ENCODE measurements at regions not wholly inside any gene's neighbourhood (a gene's known extent, or its start where the extent isn't known, plus 50 kb on each side); places are given as distances from the start of the nearest gene placed in this dataset.
"Not testable (repeated sequence)": the region's sequence is repeated elsewhere in the genome, so short reads cannot be mapped to it uniquely, and the experiment has no call there.

- DNase-seq = no peak
Observed at GRCh38 chr1:188958461-188959115, 1519.1 kb downstream of the BRINP3 start.

- DNase-seq = no peak
Observed at GRCh38 chr1:188986745-188987417, 1490.8 kb downstream of the BRINP3 start.

- DNase-seq = no peak
Observed at GRCh38 chr1:188988589-188988988, 1489.1 kb downstream of the BRINP3 start.

DNA sequence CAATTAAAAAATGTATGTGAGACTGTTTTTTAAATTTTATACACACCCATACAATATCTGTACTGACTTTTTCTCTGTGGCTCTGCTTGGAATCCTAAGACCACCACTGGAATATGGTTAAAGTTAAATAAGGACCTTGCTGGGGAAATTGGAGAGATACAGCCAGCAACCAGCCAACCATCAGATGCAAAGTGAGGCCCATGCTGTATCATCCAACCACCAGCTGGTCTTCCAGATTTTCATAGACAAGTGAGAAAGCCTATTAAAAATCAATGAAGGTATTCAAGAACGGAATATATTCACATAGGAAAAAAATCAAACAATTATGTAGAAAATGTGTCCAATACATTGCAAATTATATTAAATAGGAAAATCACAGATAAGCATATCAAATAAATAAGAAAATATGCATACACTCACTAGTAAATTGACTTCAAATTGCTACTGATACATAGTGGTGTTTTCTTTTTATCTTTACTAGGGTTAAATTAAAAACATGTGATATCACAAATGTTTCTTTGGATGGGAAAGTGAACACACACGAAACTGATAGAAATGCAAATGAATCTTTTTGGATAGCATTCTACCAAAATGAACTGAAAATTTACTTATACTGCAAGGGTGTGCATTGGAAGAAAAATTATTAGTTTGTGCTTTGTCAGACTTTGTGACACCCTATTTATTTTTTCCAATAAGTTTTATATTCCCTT, 1486.3 kb downstream of the BRINP3 start:
- DNase-seq = no peak

DNA sequence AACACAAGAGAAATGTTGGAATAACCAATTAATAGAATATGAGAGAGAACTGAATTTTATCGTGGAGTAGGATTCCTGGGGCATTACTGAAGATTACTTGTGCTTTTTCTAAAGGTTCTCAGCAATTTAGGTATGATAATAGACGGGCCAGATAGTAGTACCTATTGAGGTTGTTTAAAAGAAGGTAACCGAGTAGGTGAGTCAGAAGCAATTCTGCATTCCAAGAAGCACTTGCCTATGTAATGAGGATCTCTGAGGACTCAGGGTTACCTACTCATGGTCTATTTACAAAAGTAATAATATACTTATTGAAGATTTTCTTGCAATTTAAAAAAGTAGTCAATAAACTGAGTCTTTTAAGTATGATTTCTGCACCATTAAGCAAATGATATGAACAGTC, 1469.8 kb downstream of the BRINP3 start:
- DNase-seq = no peak

DNA sequence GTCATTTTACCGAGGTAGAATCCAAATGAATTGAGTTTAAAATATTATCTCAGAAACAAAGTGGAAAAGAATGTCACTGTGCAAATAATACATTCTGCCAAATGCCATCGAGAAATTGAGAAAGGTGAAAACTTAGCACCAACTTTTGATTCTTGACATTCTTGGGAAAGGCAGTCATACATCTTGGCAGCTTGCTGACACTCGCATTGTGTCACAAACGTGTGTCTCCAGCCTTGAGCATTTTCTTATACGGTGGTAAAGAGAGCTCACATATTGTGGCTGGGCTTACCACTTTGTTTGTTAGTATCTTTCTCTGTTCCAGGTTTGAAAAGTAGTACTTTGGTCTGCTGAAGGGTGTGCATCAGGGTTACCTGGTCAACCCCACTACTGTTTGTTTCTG, 1456.1 kb downstream of the BRINP3 start:
- no peak for DNase-seq

DNA sequence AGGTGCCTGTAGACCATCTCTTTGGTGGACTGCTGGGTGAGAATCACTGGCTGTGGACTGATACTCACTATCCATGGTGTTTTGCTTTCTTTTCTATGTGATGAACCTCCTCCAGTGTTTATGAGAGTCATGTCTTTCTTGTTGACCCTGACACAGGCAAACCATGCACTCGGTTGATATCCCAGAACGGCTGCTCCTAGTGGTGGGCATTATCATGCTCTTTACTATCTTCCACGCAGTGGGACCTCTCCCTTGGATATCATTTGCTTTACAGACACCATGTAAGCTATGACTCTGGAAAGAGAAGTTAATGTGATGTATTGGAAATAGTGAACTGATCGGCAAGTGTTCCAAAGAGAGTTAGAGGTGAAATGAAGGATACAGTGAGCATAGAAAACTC, 1455.6 kb downstream of the BRINP3 start:
- DNase-seq = no peak

DNA sequence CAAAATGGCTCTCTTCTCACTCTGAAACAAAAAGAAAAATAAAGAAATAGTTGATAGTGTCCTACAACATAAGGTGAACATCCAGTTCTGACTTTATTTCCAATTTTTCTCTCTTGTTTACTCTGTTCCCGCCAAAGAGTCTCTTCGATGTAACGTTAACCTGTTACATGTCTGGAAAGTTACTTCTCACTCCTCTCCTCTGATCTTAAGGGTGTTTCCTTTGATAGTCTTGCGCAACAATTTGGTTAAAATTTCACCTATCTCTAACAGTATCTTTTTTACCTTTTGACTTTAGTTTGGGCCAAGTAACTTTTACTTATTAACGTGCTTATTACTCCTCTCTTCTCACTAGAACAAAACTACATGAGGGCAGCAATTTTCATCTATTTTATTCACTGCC, 1450.2 kb downstream of the BRINP3 start:
- no peak for DNase-seq

GRCh38 chr1:189033169-189033568, 1444.5 kb downstream of the BRINP3 start:
- DNase-seq = no peak

DNA sequence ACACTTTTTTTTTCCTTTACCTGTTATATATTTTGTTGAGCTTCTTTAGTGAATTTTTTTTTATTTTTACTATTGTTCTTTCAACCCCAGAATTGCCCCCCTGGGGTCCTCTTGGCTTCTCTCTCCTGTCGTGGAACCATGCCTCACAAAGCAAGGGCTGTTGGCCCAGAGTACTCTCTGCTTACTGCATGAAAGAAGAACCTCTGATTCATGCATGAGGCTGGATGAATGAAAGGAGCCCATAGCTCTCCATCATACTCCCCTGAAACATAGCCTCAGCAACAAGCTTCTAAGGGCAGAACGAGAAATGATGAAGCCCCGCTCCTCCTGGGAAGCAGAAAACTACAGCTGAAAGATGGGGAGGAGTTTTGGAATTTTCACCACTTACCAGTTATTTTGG, 1441.0 kb downstream of the BRINP3 start:
- DNase-seq = no peak

DNA sequence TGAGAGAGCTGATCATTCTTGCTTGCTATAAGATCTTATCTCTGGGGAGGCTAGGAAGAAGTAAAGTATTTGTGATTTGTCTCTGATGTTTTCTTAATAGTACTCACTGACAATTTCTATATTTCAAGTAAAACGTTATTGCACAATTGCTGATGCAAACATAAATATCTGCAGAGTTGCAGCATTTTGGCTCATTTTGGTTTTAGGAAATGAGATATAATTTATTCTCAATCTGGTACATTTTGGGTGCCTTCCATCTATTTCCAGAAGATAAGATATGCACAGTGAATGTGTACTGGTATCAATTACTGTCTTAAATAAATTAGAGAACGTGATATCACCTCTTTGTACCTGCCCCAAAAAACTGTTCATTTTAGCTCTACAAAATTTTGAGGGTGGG, 1431.5 kb downstream of the BRINP3 start:
- no peak for DNase-seq

GRCh38 chr1:189084811-189085210, 1392.9 kb downstream of the BRINP3 start:
- DNase-seq = no peak

GRCh38 chr1:189103956-189104355, 1373.7 kb downstream of the BRINP3 start:
- no peak for DNase-seq

- no peak for DNase-seq
Observed at GRCh38 chr1:189117072-189117770, 1360.4 kb downstream of the BRINP3 start.

- DNase-seq = no peak
Observed at GRCh38 chr1:189121941-189122340, 1355.7 kb downstream of the BRINP3 start.

DNA sequence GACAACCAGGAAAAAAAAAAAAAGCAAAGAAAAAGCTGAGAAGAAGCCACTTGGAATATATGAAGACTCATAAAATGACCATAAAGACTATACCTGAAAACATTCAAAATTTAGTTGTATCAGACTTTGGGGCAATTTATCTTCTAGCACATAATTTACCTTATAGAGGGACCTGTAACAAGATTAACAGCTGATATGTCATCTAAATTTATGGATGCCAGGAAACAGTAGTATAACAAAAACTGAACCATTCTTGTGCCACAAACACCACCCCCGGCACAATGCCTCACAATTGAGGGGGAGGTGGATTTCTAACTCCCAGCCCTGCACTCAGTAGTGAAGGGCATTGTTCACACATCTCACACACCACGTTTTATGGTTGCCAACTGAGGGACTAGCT, 1352.0 kb downstream of the BRINP3 start:
- DNase-seq = no peak

DNA sequence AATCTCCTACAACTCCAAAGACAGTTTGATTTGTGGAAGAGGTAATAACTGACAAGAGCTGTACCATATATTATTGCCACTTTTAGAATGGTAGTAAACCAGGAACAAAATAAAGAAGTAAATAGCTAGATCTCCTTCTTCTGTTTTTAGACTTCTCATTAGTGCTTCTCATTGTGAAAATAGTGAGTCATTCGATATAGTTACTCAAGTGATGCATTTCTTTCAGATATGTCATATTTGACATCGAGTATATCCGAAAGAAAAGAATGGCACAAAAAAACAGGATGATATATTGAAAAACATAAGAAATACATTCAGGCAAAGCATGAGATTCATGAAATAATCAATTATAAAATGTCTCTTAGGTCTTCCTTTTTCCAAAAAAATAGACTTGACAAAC, 1346.1 kb downstream of the BRINP3 start:
- no peak for DNase-seq

DNA sequence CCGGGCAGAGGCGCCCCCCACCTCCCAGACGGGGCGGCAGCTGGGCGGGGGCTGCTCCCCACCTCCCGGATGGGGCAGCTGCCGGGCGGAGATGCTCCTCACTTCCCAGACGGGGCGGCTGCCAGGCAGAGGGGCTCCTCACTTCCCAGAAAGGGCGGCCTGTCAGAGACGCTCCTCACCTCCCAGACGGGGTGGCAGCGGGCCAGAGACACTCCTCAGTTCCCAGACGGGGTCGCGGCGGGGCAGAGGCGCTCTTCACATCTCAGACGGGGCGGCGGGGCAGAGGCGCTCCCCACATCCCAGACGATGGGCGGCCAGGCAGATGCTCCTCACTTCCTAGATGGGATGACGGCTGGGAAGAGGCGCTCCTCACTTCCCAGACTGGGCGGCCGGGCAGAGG, 1337.9 kb downstream of the BRINP3 start:
- not testable (repeated sequence) for DNase-seq

- no peak for DNase-seq
Observed at GRCh38 chr1:189141056-189141455, 1336.6 kb downstream of the BRINP3 start.

DNA sequence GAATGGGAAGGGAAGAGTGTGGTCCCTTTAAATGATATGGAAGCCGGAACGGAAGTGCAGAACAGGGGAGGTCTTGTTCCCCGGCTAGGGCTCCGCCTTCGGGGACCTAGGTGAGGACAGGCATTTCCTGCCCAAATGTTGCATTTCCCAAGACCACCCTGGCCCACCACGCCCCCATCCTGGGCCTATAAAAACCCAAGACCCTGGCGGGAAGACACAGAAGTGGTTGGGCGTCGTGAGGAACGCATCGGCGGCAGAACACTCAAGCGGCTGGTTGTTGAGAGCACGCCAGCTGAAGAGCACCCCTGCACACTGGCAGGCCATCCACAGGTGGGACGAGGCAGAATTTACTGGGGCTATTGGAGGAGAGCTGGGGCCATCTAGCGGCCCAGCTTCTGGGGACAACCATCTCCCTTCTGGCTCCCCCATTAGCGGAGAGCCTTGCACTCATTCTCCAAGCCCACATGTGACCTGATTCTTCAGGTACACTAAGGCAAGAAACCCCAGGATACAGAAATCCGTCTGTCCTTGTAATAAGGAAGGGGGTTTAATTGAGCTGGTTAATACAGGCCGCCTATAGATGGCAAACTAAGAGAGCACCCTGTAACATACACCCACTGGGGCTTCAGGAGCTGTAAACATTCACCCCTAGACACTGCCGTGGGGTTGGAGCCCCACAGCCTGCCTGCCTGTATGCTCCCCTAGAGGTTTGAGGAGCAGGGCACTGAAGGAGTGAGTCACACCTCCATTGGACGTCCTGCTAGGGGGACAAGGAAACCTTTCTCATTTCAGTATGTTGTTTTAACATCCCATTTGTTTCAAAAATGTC, 1327.9 kb downstream of the BRINP3 start:
- no peak for DNase-seq

DNA sequence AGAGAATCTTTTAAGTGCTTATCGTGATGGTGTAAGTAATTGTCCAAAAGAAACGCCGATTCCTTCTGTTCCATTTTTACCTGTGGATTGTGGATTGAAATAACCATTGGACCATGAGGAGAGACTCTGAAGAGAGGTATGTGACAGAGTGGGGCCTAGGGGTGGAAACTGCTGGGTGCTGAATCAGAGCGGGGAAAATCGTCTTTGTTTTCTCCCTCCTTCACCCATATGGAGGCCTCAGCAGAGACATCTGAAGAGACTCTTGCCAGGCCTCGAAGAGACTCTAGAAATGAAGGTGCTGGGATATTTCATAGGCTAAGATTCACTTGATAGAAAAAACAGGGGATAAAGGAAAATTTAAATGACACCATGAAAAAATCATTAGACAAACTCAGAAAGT, 1327.0 kb downstream of the BRINP3 start:
- no peak for DNase-seq
